Uterus (tissue), 2 donors: ENCODE measurements at regions not wholly inside any gene's neighbourhood (a gene's known extent, or its start where the extent isn't known, plus 50 kb on each side); places are given as distances from the start of the nearest gene placed in this dataset.

Source experiments
- POLR2A ChIP-seq, 2 donors: fragments of 450-650 bp; IDR thresholded peaks; one replicate each; pipeline ENCODE4 v1.6.1; 2016; ENCODE audit warnings: antibody characterized with exemption in 2 of 2, mild to moderate bottlenecking in 1 of 2, moderate library complexity in 1 of 2
- TF ChIP-seq, protein P1 (sequence below), 4 experiments: fragments of 200-600 bp in 2 of 4; fragments of 450-650 bp in 2 of 4; sonication (generic) in 2 of 4; IDR thresholded peaks; one replicate each; pipeline ENCODE4 v1.5.1; 2016 to 2019; ENCODE audit warnings: antibody characterized with exemption in 4 of 4, mild to moderate bottlenecking in 2 of 4, moderate library complexity in 1 of 4

DNA sequence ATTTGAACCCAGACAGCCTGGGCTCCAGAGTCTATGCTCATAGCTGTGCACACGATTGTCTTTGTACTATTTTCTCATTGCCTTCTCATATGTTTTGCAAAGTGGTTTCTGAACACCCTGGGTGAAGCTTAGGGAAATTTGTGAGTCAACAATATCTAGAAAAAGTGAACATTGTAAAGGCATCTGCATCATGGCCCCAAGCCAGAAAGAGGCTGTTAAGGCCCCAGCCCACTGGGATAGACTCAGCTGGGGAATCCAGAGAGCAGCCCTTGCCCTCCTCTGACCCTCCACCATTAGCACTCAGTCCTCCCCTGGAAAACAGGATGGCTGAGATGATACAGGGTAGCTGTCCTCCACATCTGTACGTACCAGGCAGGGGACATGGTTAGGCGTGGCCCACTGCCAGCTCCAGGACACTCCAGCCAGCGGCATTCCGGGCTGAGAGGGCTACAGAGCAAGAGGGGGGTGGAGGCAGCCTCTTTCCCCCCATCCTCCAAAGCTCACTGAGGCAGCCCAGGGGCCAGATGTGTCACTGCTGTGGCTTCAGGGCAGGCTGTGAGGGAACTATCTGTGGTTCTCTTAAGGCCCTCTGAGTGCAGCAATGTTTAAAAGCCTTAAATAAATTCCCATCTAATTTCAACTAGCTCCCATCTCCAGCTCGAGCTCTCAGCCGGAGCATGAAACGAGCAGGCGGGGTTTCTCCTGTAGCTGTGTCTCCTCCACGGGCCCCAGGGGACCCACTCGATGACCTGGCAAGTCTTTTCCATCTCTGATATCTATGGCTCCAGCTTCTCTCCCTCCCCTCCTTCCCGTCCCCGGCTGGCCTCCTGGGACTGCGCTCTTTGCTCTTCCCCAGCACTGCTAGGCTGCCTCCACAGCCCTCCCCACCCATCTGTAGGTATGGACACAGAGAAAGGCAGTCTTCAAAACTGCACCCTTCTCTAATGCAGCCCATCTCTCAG, 209.4 kb upstream of the LRFN2 start:
- TF ChIP-seq, protein P1, sequence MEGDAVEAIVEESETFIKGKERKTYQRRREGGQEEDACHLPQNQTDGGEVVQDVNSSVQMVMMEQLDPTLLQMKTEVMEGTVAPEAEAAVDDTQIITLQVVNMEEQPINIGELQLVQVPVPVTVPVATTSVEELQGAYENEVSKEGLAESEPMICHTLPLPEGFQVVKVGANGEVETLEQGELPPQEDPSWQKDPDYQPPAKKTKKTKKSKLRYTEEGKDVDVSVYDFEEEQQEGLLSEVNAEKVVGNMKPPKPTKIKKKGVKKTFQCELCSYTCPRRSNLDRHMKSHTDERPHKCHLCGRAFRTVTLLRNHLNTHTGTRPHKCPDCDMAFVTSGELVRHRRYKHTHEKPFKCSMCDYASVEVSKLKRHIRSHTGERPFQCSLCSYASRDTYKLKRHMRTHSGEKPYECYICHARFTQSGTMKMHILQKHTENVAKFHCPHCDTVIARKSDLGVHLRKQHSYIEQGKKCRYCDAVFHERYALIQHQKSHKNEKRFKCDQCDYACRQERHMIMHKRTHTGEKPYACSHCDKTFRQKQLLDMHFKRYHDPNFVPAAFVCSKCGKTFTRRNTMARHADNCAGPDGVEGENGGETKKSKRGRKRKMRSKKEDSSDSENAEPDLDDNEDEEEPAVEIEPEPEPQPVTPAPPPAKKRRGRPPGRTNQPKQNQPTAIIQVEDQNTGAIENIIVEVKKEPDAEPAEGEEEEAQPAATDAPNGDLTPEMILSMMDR (IDR thresholded peaks at IDR 0.05), result no peak
- TF ChIP-seq POLR2A (IDR thresholded peaks at IDR 0.05), result no peak
